ENCODE measurements at regions not wholly inside any gene's neighbourhood (a gene's known extent, or its start where the extent isn't known, plus 50 kb on each side); places are given as distances from the start of the nearest gene placed in this dataset.

- DNase-seq, result no peak
Observed at GRCh38 chr20:6956574-6956973, 189.1 kb downstream of the BMP2 start.

DNA sequence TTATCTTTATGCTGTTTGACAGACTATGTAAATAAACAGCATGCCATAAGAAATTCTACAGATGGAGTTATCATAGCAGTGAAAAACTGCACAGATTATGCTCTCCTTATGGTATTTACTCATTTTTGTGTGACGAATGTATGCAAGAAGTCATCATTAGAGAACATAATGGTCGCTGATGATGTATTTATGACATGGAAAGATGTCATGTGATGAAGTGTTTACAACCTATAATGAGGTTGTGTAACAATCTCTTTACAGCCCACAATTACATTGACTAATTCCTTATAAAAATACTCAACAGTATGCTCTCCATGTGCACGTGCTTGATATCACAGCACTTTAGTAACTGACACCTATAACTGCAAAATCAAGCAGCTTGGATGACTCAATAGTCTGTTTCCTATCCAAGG is 192.4 kb downstream of the BMP2 start:
- DNase-seq, result no peak

DNA sequence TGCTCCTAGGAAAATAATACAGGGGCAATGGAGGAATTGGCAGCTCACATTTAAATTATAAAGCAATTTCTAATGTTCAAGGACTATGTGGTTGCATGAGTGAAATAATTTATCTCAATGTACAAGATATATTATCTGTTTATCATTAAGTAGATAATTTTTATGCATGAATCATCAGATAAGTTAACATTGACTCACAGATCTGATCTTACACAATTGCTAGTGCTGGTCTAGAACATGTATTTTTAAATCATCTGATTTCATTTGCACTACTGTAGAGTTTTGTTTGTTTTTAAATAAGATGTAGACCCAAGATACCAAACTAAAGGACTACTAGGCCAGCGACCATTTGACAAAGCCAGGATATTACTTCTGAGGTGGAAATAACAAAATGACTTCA is 199.2 kb downstream of the BMP2 start:
- no peak for DNase-seq

DNA sequence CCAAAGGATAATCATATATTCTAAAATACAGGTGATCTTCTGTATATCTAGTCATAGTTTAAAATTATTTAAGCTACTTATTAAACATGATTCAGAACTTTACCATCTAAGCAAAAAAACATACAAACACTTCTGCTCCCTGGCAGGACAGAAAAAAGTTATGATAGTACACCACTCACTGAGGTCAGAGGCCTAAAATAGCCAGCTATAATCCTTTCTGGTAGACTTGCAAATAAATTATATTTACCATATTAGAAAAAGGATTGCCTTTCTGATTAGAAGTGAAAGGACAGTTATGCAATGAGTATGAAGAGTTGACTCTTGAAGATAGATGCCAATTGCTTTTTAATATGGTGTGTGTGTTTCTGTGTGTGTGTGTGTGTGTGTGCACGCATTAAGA is 207.4 kb downstream of the BMP2 start:
- no peak for DNase-seq

- DNase-seq, result no peak
Observed at GRCh38 chr20:6975311-6975710, 207.8 kb downstream of the BMP2 start.

GRCh38 chr20:6976106-6976900 is 208.8 kb downstream of the BMP2 start:
- no peak for DNase-seq

DNA sequence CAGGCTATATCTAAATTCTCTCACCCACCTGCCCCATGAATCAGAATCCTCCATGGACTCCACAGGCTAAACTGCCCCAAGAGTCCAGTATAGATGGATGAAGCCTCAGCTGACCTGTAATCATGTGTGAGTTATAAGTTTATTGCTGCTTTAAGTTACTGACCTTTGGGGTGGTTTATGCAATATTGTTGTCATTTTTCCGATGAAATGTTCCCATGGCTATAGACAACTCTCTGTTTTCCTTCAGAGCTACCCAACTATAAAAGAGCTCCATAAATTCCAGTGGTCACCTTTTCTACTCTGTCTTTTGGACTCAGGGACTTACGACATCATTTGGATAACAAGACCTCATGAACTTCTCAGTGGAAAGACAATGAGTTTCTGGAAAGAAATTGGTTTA is 212.1 kb downstream of the BMP2 start:
- DNase-seq, result no peak

DNA sequence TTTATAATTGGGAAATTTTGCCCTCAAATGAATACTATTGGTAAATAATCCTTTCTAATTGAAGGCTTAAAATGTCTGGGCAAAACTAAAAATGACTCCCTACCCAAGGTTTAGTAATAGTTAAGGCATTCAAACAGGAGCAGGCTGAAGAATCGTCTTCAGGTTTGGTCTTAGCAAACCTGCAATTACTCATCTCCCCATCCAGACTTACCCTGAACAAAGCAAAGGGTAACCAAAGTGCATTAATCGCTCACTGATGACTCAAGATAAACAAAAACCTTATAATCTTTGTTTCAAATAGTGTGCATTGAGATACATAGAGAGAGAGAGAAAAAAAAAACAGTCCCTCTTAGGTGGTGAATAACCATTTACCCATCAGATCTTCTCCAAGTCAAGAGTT is 225.5 kb downstream of the BMP2 start:
- no peak for DNase-seq

- no peak for DNase-seq
Observed at GRCh38 chr20:6993511-6993910, 226.0 kb downstream of the BMP2 start.

DNA sequence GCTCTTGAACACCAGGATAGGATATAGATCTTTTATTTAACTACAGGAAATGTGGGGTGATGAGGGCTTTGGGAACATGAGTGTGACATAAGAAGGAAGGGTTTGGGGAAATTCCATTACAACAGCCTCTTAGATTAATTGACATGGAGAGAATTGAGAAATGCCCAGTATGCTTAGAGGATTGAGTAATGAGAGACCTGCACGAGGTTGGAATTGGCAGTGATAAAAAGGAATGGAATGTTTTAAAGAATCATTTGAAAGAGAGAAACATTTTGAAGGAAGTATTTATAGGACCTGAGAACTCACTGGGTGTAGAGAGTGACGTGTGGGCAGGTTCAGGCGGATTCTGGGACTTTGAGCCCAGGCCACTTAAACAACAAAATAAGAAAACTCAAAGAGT is 227.0 kb downstream of the BMP2 start:
- DNase-seq, result no peak

DNA sequence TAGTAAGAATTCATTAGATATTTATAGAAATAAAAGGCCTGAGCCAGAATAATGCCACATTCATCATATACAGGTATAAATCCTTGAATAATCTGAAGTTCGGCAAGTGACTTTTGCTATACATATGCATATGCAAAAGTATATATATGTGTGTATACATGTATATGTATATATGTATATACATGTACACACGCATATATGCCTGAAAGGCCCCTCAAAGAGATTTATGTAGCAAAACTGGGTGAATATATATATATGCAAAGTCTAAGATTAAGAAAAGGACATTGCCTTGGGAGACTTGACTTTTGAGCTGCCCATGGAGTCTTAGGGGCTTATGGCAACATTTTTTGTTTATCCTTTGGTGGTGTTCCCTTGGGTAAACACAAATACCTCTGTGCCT is 231.4 kb downstream of the BMP2 start:
- no peak for DNase-seq

- no peak for DNase-seq
Observed at GRCh38 chr20:6999381-6999780, 231.9 kb downstream of the BMP2 start.

DNA sequence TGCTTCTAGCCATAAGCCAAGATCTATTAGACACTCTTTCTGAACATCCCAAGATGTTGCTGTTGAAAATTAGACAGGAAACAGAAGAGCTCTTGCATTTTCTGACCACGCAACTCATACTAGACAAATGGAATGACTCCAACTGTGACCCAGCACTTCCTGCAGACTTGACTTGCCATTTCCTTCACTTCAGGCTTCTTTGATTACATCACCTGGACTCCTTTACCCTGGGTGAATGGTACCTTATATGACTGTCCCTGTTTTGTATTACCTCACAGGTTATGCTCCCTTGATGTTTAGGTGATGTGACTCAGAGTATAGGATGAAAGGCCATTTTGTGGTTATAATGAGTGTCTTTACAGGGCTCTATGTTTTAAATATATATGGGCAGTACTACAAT is 236.1 kb downstream of the BMP2 start:
- peak; percentile 15 for DNase-seq

- DNase-seq, result no peak
Observed at GRCh38 chr20:7004801-7005200, 237.3 kb downstream of the BMP2 start.

DNA sequence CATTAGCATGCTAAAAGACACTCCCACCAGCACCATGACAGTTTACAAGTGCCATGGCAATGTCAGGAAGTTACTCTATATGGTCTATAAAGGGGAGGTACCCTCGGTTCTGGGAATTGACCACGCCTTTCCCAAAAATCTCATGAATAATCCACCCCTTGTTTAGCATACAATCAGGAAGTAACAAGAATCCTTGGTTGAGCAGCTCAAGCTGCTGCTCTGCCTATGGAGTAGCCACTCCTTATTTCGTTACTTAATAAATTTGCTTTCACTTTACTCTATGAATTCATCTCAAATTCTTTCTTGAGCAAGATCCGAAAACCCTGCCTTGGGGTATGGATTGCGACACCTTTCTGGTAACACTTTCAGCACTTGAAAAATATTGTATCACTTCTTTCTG is 243.0 kb downstream of the BMP2 start:
- DNase-seq, result no peak

GRCh38 chr20:7015257-7015656 is 247.8 kb downstream of the BMP2 start:
- no peak for DNase-seq

GRCh38 chr20:7022597-7022996 is 255.1 kb downstream of the BMP2 start:
- no peak for DNase-seq

DNA sequence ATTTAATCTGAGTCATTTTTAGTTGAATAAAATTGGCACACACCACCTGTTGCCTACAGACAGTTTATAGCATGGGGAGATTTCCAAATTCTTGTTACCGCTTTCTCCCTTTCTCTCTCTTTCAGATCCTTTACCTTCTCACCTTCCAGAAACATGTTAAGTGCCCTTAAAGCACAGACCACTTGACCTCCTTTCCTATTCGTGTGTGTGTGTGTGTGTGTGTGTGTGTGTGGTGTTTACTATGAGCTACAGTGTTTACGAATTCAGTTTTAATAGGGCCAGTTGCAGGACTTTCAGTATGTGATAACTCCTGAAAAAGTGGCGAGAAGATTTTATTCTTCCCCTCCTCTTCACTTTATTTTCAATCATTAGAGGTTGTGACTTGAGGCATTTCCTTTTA is 258.1 kb downstream of the BMP2 start:
- DNase-seq, result no peak

GRCh38 chr20:7029019-7029418 is 261.5 kb downstream of the BMP2 start:
- no peak for DNase-seq

- no peak for DNase-seq
Observed at GRCh38 chr20:7031222-7031621, 263.7 kb downstream of the BMP2 start.

- no peak for DNase-seq
Observed at GRCh38 chr20:7038029-7038428, 270.5 kb downstream of the BMP2 start.

GRCh38 chr20:7057611-7058010 is 290.1 kb downstream of the BMP2 start:
- no peak for DNase-seq

GRCh38 chr20:7078804-7079203 is 311.3 kb downstream of the BMP2 start:
- DNase-seq, result no peak

GRCh38 chr20:7080472-7080871 is 313.0 kb downstream of the BMP2 start:
- DNase-seq, result no peak

GRCh38 chr20:7085467-7085866 is 318.0 kb downstream of the BMP2 start:
- no peak for DNase-seq

Data from activated CD4-positive, alpha-beta T cell treated with anti-CD3 and anti-CD28 coated beads, Interleukin-10, Interleukin-2, amounts not matched to agents 100 ng/mL and 50 ng/mL, durations not matched to agents 16 hours and 8 hours (primary cell).